Astrocyte (in vitro differentiated cells and primary cell): ENCODE measurements at regions not wholly inside any gene's neighbourhood (a gene's known extent, or its start where the extent isn't known, plus 50 kb on each side); places are given as distances from the start of the nearest gene placed in this dataset.

Experiments used
- DNase-seq: peaks from one replicate; pipeline ENCODE4 v3.0.0-alpha.2; 2010; ENCODE audit warnings: low read depth
- FAIRE-seq: peaks from 2 replicates; lab custom pipeline; 2011; peaks lifted over from hg19 to GRCh38; lab: Jason Lieb, UNC
- H2AFZ ChIP-seq: 2 replicates; pipeline ENCODE4 v1.6.0; 2012; ENCODE audit warnings: low read depth, low read length, inconsistent platforms
- H3K27ac ChIP-seq: 2 replicates; pipeline ENCODE4 v1.5.1; 2011; ENCODE audit warnings: low read depth, low read length, inconsistent platforms
- H3K27me3 ChIP-seq: 2 replicates; pipeline ENCODE4 v1.6.0; 2011; ENCODE audit warnings: low read length, inconsistent platforms; ENCODE audit not compliant: insufficient read depth
- H3K36me3 ChIP-seq: 2 replicates; pipeline ENCODE4 v1.5.1; 2011; ENCODE audit warnings: low read length, inconsistent platforms; ENCODE audit not compliant: insufficient read depth
- H3K4me1 ChIP-seq: 2 replicates; pipeline ENCODE4 v1.5.1; 2011; ENCODE audit warnings: low read length, inconsistent platforms; ENCODE audit not compliant: insufficient read depth
- H3K4me2 ChIP-seq: 2 replicates; pipeline ENCODE4 v1.6.0; 2012; ENCODE audit warnings: low read length, inconsistent platforms
- H3K4me3 ChIP-seq: 2 replicates; pipeline ENCODE4 v1.5.1; 2011; ENCODE audit warnings: low read depth, mild to moderate bottlenecking, low read length, inconsistent platforms; ENCODE audit not compliant: insufficient read depth
- H3K79me2 ChIP-seq: 2 replicates; pipeline ENCODE4 v1.6.0; 2012; ENCODE audit warnings: mild to moderate bottlenecking, low read length, inconsistent platforms; ENCODE audit not compliant: insufficient read depth
- H3K9ac ChIP-seq: 2 replicates; pipeline ENCODE4 v1.6.0; 2012; ENCODE audit warnings: mild to moderate bottlenecking, low read length, inconsistent platforms
- H3K9me3 ChIP-seq: 2 replicates; pipeline ENCODE4 v1.5.1; 2012; ENCODE audit warnings: low read depth, mild to moderate bottlenecking, low read length, inconsistent platforms; ENCODE audit not compliant: insufficient read depth
- H4K20me1 ChIP-seq: 2 replicates; pipeline ENCODE4 v1.6.0; 2012; ENCODE audit warnings: low read length, inconsistent platforms; ENCODE audit not compliant: insufficient read depth
- H3K27ac Mint-ChIP-seq: one replicate; pipeline ENCODE4 v1.8.0; 2021; ENCODE audit warnings: mild to moderate bottlenecking, mixed read lengths; ENCODE audit not compliant: unreplicated experiment
- H3K27me3 Mint-ChIP-seq: one replicate; pipeline ENCODE4 v1.8.0; 2021; ENCODE audit warnings: low read depth, mixed read lengths; ENCODE audit not compliant: unreplicated experiment
- H3K36me3 Mint-ChIP-seq: one replicate; pipeline ENCODE4 v1.8.0; 2021; ENCODE audit warnings: low read depth, mixed read lengths; ENCODE audit not compliant: unreplicated experiment
- H3K4me1 Mint-ChIP-seq: one replicate; pipeline ENCODE4 v1.8.0; 2021; ENCODE audit warnings: low read depth, mixed read lengths; ENCODE audit not compliant: unreplicated experiment
- H3K4me3 Mint-ChIP-seq: one replicate; pipeline ENCODE4 v1.8.0; 2021; ENCODE audit warnings: mild to moderate bottlenecking, moderate library complexity, mixed read lengths; ENCODE audit not compliant: unreplicated experiment
- H3K9me3 Mint-ChIP-seq: one replicate; pipeline ENCODE4 v1.8.0; 2021; ENCODE audit warnings: mild to moderate bottlenecking, mixed read lengths; ENCODE audit not compliant: unreplicated experiment
- EZH2 ChIP-seq: IDR thresholded peaks from 2 replicates; pipeline ENCODE4 v1.6.1; 2012; ENCODE audit warnings: mild to moderate bottlenecking, low read length, inconsistent platforms; ENCODE audit not compliant: insufficient read depth
- TF ChIP-seq, protein P1 (sequence below): IDR thresholded peaks from 2 replicates; pipeline ENCODE4 v1.5.1; 2011; ENCODE audit warnings: low read depth, mild to moderate bottlenecking, inconsistent platforms, low read length, moderate library complexity; ENCODE audit not compliant: insufficient read depth

DNA sequence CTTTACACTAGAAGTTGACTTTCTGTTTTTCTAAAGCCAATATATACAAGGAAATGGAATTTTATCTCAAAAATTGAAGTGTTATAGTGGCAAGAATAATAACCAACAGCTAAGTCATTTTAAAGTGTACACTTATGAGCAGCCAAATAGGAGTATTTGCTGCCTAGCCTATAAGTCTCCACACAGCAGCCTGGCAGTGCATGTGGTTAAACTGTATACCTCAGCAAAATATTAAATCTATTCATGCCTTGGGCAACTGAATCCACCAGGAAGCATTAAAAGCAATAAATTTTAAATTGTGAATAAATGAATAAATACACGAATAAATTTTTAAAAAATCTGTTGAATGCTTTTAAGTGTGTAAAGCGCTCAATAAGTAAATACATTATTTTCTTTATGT lies 432.4 kb upstream of the RORB start:
- no peak overlapping the region for H3K4me2 ChIP-seq
- H3K27ac ChIP-seq, result no peak overlapping the region
- no peak overlapping the region for H2AFZ ChIP-seq
- H3K9me3 ChIP-seq, result peaks cover 2% of the 10 kb centered on the region
- H3K9ac ChIP-seq, result no peak overlapping the region
- Mint-ChIP-seq H3K27me3 (no peaks in the 10 kb centered on the region), H3K9me3 (no peaks in the 10 kb centered on the region), H3K4me3 (no peak overlapping the region), H3K36me3 (no peaks in the 10 kb centered on the region), H3K4me1 (no peaks in the 10 kb centered on the region), H3K27ac (no peak overlapping the region)
- H3K4me1 ChIP-seq, result no peaks in the 10 kb centered on the region
- no peaks in the 10 kb centered on the region for H3K36me3 ChIP-seq
- FAIRE-seq (no peak), DNase-seq (no peak)
- no peak overlapping the region for H3K4me3 ChIP-seq
- no peaks in the 10 kb centered on the region for H3K79me2 ChIP-seq
- H3K27me3 ChIP-seq, result no peaks in the 10 kb centered on the region
- TF ChIP-seq, protein P1, sequence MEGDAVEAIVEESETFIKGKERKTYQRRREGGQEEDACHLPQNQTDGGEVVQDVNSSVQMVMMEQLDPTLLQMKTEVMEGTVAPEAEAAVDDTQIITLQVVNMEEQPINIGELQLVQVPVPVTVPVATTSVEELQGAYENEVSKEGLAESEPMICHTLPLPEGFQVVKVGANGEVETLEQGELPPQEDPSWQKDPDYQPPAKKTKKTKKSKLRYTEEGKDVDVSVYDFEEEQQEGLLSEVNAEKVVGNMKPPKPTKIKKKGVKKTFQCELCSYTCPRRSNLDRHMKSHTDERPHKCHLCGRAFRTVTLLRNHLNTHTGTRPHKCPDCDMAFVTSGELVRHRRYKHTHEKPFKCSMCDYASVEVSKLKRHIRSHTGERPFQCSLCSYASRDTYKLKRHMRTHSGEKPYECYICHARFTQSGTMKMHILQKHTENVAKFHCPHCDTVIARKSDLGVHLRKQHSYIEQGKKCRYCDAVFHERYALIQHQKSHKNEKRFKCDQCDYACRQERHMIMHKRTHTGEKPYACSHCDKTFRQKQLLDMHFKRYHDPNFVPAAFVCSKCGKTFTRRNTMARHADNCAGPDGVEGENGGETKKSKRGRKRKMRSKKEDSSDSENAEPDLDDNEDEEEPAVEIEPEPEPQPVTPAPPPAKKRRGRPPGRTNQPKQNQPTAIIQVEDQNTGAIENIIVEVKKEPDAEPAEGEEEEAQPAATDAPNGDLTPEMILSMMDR, result no peak
- TF ChIP-seq EZH2, result no peak
- no peaks in the 10 kb centered on the region for H4K20me1 ChIP-seq

DNA sequence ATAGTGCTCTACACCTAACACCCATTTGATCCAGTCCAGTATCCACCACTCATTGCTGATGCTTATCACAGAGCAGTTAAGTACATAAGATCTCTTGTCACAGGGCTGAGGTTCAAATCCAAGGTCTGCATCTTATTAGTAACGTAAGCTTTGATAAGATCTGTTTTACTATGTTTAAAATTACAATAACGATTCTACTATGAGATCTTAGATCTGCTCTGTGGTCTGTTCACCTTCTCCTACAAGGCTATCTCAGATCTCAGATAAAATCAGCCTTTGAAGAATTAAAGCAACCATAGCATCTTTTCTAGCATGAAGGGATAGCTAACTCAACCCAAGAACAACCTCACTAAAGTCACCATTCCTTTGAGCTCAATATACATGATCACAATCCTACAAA lies 431.0 kb upstream of the RORB start:
- H3K4me2 ChIP-seq, result no peak overlapping the region
- no peaks in the 10 kb centered on the region for H4K20me1 ChIP-seq
- Mint-ChIP-seq H3K36me3 (no peaks in the 10 kb centered on the region), H3K27me3 (no peaks in the 10 kb centered on the region), H3K27ac (no peak overlapping the region), H3K9me3 (no peaks in the 10 kb centered on the region), H3K4me3 (no peak overlapping the region), H3K4me1 (no peaks in the 10 kb centered on the region)
- no peak overlapping the region for H3K4me3 ChIP-seq
- H3K4me1 ChIP-seq, result no peaks in the 10 kb centered on the region
- H3K27me3 ChIP-seq, result no peaks in the 10 kb centered on the region
- FAIRE-seq, result no peak
- no peak overlapping the region for H3K27ac ChIP-seq
- no peaks in the 10 kb centered on the region for H3K79me2 ChIP-seq
- no peak overlapping the region for H3K9ac ChIP-seq
- no peak for TF ChIP-seq EZH2
- TF ChIP-seq, protein P1, result no peak
- no peak overlapping the region for H2AFZ ChIP-seq
- no peaks in the 10 kb centered on the region for H3K36me3 ChIP-seq
- DNase-seq, result no peak
- peaks cover 2% of the 10 kb centered on the region for H3K9me3 ChIP-seq

DNA sequence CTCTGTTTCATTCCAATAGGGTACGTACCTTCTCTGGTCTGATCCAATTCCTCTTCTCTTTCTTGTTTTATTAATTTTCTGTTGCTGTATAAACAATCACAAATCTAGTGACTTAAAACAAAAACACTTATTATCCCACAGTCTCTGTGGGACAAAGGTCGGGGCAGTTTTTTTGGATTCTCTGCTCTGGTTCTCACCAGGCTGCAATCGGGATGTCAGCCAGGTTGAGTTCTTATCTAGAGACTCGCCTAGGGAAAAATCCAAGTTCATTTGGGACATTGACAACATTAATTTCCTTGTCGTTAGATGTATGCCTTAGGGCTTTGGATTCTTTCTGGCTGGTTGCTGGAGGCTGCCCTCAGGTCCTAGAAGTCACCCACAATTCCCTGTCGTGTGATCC lies 430.5 kb upstream of the RORB start:
- H3K27me3 ChIP-seq, result no peaks in the 10 kb centered on the region
- DNase-seq, result no peak
- no peaks in the 10 kb centered on the region for H3K36me3 ChIP-seq
- H3K4me2 ChIP-seq, result no peak overlapping the region
- no peaks in the 10 kb centered on the region for H3K4me1 Mint-ChIP-seq
- H3K9me3 Mint-ChIP-seq, result peaks cover 1% of the 10 kb centered on the region
- no peaks in the 10 kb centered on the region for H4K20me1 ChIP-seq
- no peak overlapping the region for H3K9ac ChIP-seq
- no peaks in the 10 kb centered on the region for H3K36me3 Mint-ChIP-seq
- H3K9me3 ChIP-seq, result peaks cover 2% of the 10 kb centered on the region
- no peaks in the 10 kb centered on the region for H3K27me3 Mint-ChIP-seq
- H3K4me1 ChIP-seq, result no peaks in the 10 kb centered on the region
- H3K27ac ChIP-seq, result no peak overlapping the region
- H2AFZ ChIP-seq, result no peak overlapping the region
- no peak overlapping the region for H3K4me3 Mint-ChIP-seq
- no peak overlapping the region for H3K27ac Mint-ChIP-seq
- H3K4me3 ChIP-seq, result no peak overlapping the region
- TF ChIP-seq EZH2, result no peak
- TF ChIP-seq, protein P1, result no peak
- H3K79me2 ChIP-seq, result no peaks in the 10 kb centered on the region
- no peak for FAIRE-seq
